PC-3 (cell line): ENCODE measurements at regions not wholly inside any gene's neighbourhood (a gene's known extent, or its start where the extent isn't known, plus 50 kb on each side); places are given as distances from the start of the nearest gene placed in this dataset.

Experiments used
- ATAC-seq: fragments of 200-7000 bp; cut with Tn5 transposase; 2 replicates; pipeline ENCODE4 v1.9.1; 2020; ENCODE audit warnings: mild to moderate bottlenecking, moderate library complexity
- BruUV-seq: library from RNA; stranded (reverse); fragments of 400-500 nt; replicated peaks from 2 replicates; lab custom pipeline; 2021; lab: Mats Ljungman, UMichigan
- CTCF ChIA-PET: fragments of 300-600 bp; sonication (Branson Sonifier 250); formaldehyde crosslinking; loops from one replicate; lab custom pipeline; 2022; ENCODE audit warnings: antibody characterized with exemption; lab: Charles Lee
- POLR2A ChIA-PET: fragments of 300-600 bp; sonication (Branson Sonifier 250); formaldehyde crosslinking; loops from one replicate; lab custom pipeline; 2022; ENCODE audit warnings: antibody characterized with exemption; ENCODE audit not compliant: unreplicated experiment; lab: Charles Lee
- DNase-seq: peaks from one replicate; pipeline ENCODE4 v3.0.0-alpha.2; 2015
- H2AFZ ChIP-seq: fragments of 300-600 bp; sonication (generic); 2 replicates; pipeline ENCODE4 v1.6.0; 2016; ENCODE audit warnings: antibody characterized with exemption, low read length
- H3F3A ChIP-seq: fragments of 300-600 bp; sonication (generic); one replicate; pipeline ENCODE4 v1.6.0; 2017; ENCODE audit warnings: antibody characterized with exemption, low read length, control low read depth, mild to moderate bottlenecking; ENCODE audit not compliant: unreplicated experiment
- H3K27ac ChIP-seq: fragments of 300-600 bp; sonication (generic); 2 replicates; pipeline ENCODE4 v1.5.1; 2016; ENCODE audit warnings: mild to moderate bottlenecking, low read length
- H3K27me3 ChIP-seq: fragments of 300-600 bp; sonication (generic); 2 replicates; pipeline ENCODE4 v1.6.1; 2016; ENCODE audit warnings: low read length, mixed read lengths
- H3K36me3 ChIP-seq: fragments of 300-600 bp; sonication (generic); 2 replicates; pipeline ENCODE4 v1.6.1; 2016; ENCODE audit warnings: low read depth, mixed run types, low read length, mixed read lengths
- H3K4me1 ChIP-seq: fragments of 300-600 bp; sonication (generic); 2 replicates; pipeline ENCODE4 v1.5.1; 2016; ENCODE audit warnings: low read length; ENCODE audit not compliant: insufficient read depth
- H3K4me2 ChIP-seq: fragments of 300-600 bp; sonication (generic); 2 replicates; pipeline ENCODE4 v1.6.0; 2016; ENCODE audit warnings: low read length
- H3K4me3 ChIP-seq: fragments of 300-600 bp; sonication (generic); 2 replicates; pipeline ENCODE4 v1.5.1; 2016; ENCODE audit warnings: mild to moderate bottlenecking, low read length, mixed read lengths
- H3K79me2 ChIP-seq: fragments of 300-600 bp; sonication (generic); 2 replicates; pipeline ENCODE4 v1.6.1; 2017; ENCODE audit warnings: low read length, mixed read lengths
- H3K9ac ChIP-seq: fragments of 300-600 bp; sonication (generic); 2 replicates; pipeline ENCODE4 v1.6.0; 2016; ENCODE audit warnings: mild to moderate bottlenecking, low read length
- H3K9me2 ChIP-seq: fragments of 300-600 bp; sonication (generic); replicated peaks from 2 replicates; pipeline ENCODE4 v1.6.1; 2016; ENCODE audit warnings: mixed run types, low read length, mixed read lengths
- H3K9me3 ChIP-seq: fragments of 300-600 bp; sonication (generic); 2 replicates; pipeline ENCODE4 v1.6.1; 2016; ENCODE audit warnings: low read length, mixed read lengths
- H4K20me1 ChIP-seq: fragments of 300-600 bp; sonication (generic); 2 replicates; pipeline ENCODE4 v1.6.1; 2016; ENCODE audit warnings: low read length, mixed read lengths
- CTCF ChIP-seq: fragments of 300-600 bp; sonication (generic); conservative IDR thresholded peaks from 2 replicates; pipeline ENCODE4 v1.5.1; 2017; ENCODE audit warnings: antibody characterized with exemption, low read depth, mild to moderate bottlenecking, low read length
- EZH2 ChIP-seq: fragments of 300-600 bp; sonication (generic); IDR thresholded peaks from one replicate; pipeline ENCODE4 v1.6.1; 2017; ENCODE audit warnings: antibody characterized with exemption, mild to moderate bottlenecking, low read length; ENCODE audit not compliant: unreplicated experiment
- EZH2phosphoT487 ChIP-seq: fragments of 300-600 bp; sonication (generic); IDR thresholded peaks from 2 replicates; pipeline ENCODE4 v1.6.1; 2018; ENCODE audit warnings: mild to moderate bottlenecking, antibody characterized with exemption, low read length, borderline replicate concordance
- intact Hi-C: fragments of 100-400 bp; cut with micrococcal nuclease; formaldehyde crosslinking; loops from 2 replicates; pipeline ENCODE4 v1.9.0; 2023

DNA sequence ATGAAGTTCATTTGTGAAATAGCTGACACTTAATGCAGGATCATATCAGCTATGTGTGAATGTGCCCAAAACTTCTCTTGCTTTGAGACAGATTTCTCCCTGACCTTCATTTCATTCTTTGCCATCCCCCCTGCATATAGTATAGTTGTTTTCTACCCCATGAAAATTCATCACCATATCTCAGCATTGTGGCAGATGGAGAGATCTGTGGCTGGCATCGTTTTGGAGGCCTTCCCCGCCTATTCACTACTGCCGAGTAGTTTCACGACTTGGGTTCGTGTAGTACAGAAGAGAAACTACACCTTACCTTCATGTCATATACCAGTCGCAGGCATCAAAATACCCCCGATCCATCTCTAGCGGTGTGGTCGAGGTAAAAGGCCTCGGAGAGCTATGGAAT is 66.2 kb upstream of the SELENOK start:
- CTCF ChIA-PET = no interaction called here
- no TSS peak for BruUV-seq
- no peaks in the 10 kb centered on the region for H3F3A ChIP-seq
- H3K9me3 ChIP-seq = no peaks in the 10 kb centered on the region
- H3K9me2 ChIP-seq = no peaks in the 10 kb centered on the region
- H4K20me1 ChIP-seq = no peaks in the 10 kb centered on the region
- no peak for ATAC-seq
- TF ChIP-seq EZH2 = no peak
- no peak for TF ChIP-seq CTCF
- TF ChIP-seq EZH2phosphoT487 = no peak
- H3K9ac ChIP-seq = no peak overlapping the region
- no peaks in the 10 kb centered on the region for H3K36me3 ChIP-seq
- no peak for DNase-seq
- POLR2A ChIA-PET = no interaction called here
- intact Hi-C loops = no loop called here
- peaks cover 25% of the 10 kb centered on the region; the same call in 1 of the 2 replicates for H3K27me3 ChIP-seq
- H3K4me1 ChIP-seq = no peaks in the 10 kb centered on the region
- H3K79me2 ChIP-seq = no peaks in the 10 kb centered on the region
- no peak overlapping the region for H2AFZ ChIP-seq
- H3K4me2 ChIP-seq = no peak overlapping the region
- no peak overlapping the region for H3K27ac ChIP-seq
- no peak overlapping the region for H3K4me3 ChIP-seq

- no peak for DNase-seq
- no peaks in the 10 kb centered on the region for H4K20me1 ChIP-seq
- no peak overlapping the region for H3K4me3 ChIP-seq
- no peaks in the 10 kb centered on the region for H3K9me3 ChIP-seq
- H3K27me3 ChIP-seq = peaks cover 26% of the 10 kb centered on the region; the same call in 1 of the 2 replicates
- no peaks in the 10 kb centered on the region for H3K9me2 ChIP-seq
- TF ChIP-seq CTCF = no peak
- TF ChIP-seq EZH2phosphoT487 = no peak
- TF ChIP-seq EZH2 = no peak
- no peaks in the 10 kb centered on the region for H3K79me2 ChIP-seq
- ATAC-seq = no peak
- no TSS peak for BruUV-seq
- no peak overlapping the region for H3K9ac ChIP-seq
- no peak overlapping the region for H3K4me2 ChIP-seq
- intact Hi-C loops = no loop called here
- no peak overlapping the region for H3K27ac ChIP-seq
- no peak overlapping the region for H2AFZ ChIP-seq
- no peaks in the 10 kb centered on the region for H3F3A ChIP-seq
- H3K4me1 ChIP-seq = no peaks in the 10 kb centered on the region
- H3K36me3 ChIP-seq = no peaks in the 10 kb centered on the region
- CTCF ChIA-PET = interaction anchor here (0.5 kb wide), 1 partner anchor 990 kb away, joined by 5 read pairs; no protein-coding TSS in a partner anchor
- POLR2A ChIA-PET = no interaction called here
These were observed 64.9 kb upstream of the SELENOK start for GRCh38 chr3:53956586-53956985.

GRCh38 chr3:53949541-53949940 is 57.9 kb upstream of the SELENOK start:
- Histone ChIP-seq H3K27ac (no peak overlapping the region), H3K9me3 (no peaks in the 10 kb centered on the region), H3K4me3 (no peak overlapping the region), H3F3A (no peaks in the 10 kb centered on the region), H3K27me3 (peaks cover 12% of the 10 kb centered on the region; the same call in 1 of the 2 replicates), H4K20me1 (no peaks in the 10 kb centered on the region), H3K9ac (no peak overlapping the region), H3K4me2 (no peak overlapping the region), H3K79me2 (no peaks in the 10 kb centered on the region), H3K4me1 (no peaks in the 10 kb centered on the region), H2AFZ (no peak overlapping the region), H3K36me3 (no peaks in the 10 kb centered on the region), H3K9me2 (no peaks in the 10 kb centered on the region)
- intact Hi-C loops = no loop called here
- ChIA-PET CTCF (no interaction called here), POLR2A (no interaction called here)
- ATAC-seq (no peak), DNase-seq (no peak)
- TF ChIP-seq EZH2phosphoT487 = no peak
- no peak for TF ChIP-seq EZH2
- no peak for TF ChIP-seq CTCF
- BruUV-seq = no TSS peak
